Neural cell (in vitro differentiated cells): ENCODE measurements at regions not wholly inside any gene's neighbourhood (a gene's known extent, or its start where the extent isn't known, plus 50 kb on each side); places are given as distances from the start of the nearest gene placed in this dataset.

Experiments used
- H2AFZ ChIP-seq: fragments of 200-600, 300-800 bp; sonication (generic), shearing (Covaris generic); 2 replicates; pipeline ENCODE4 v1.6.0; 2014; ENCODE audit warnings: low read depth, mild to moderate bottlenecking, antibody characterized with exemption, low read length, moderate library complexity
- H3F3A ChIP-seq: fragments of 200-600 bp; shearing (Covaris generic); 2 replicates; pipeline ENCODE4 v1.6.1; 2016; ENCODE audit warnings: mild to moderate bottlenecking, moderate library complexity, mixed read lengths, antibody characterized with exemption, low read length; ENCODE audit not compliant: insufficient read depth, poor library complexity, severe bottlenecking
- H3K27ac ChIP-seq: fragments of 200-600, 300-800 bp; sonication (generic), shearing (Covaris generic); 2 replicates; pipeline ENCODE4 v1.5.1; 2014; ENCODE audit warnings: mild to moderate bottlenecking, low read length, moderate library complexity
- H3K27me3 ChIP-seq: fragments of 300-800, 200-600 bp; sonication (generic), shearing (Covaris generic); 2 replicates; pipeline ENCODE4 v1.6.0; 2014; ENCODE audit warnings: mild to moderate bottlenecking, low read depth, low read length, moderate library complexity; ENCODE audit not compliant: insufficient read depth
- H3K36me3 ChIP-seq: fragments of 300-800, 200-600 bp; sonication (generic), shearing (Covaris generic); 2 replicates; pipeline ENCODE4 v1.5.1; 2014; ENCODE audit warnings: mild to moderate bottlenecking, antibody characterized with exemption, low read length, moderate library complexity; ENCODE audit not compliant: insufficient read depth
- H3K4me2 ChIP-seq: fragments of 300-800, 200-600 bp; sonication (generic), shearing (Covaris generic); 2 replicates; pipeline ENCODE4 v1.6.0; 2014; ENCODE audit warnings: mild to moderate bottlenecking, low read length
- H3K4me3 ChIP-seq: fragments of 300-800, 200-600 bp; sonication (generic), shearing (Covaris generic); 2 replicates; pipeline ENCODE4 v1.5.1; 2014; ENCODE audit warnings: mild to moderate bottlenecking, low read length, moderate library complexity
- H3K79me2 ChIP-seq: fragments of 200-600 bp; shearing (Covaris generic); replicated peaks from 2 replicates; pipeline ENCODE4 v1.6.0; 2014; ENCODE audit warnings: mild to moderate bottlenecking, low read length, moderate library complexity; ENCODE audit not compliant: insufficient read depth
- H3K9ac ChIP-seq: fragments of 300-800, 200-600 bp; sonication (generic), shearing (Covaris generic); 2 replicates; pipeline ENCODE4 v1.6.1; 2016; ENCODE audit warnings: mild to moderate bottlenecking, low read length, mixed read lengths
- H3K9me2 ChIP-seq: fragments of 200-600 bp; shearing (Covaris generic); 2 replicates; pipeline ENCODE4 v1.6.1; 2016; ENCODE audit warnings: mild to moderate bottlenecking, low read length, mixed read lengths; ENCODE audit not compliant: insufficient read depth
- H3K9me3 ChIP-seq: fragments of 200-600, 300-800 bp; sonication (generic), shearing (Covaris generic); 2 replicates; pipeline ENCODE4 v1.6.1; 2016; ENCODE audit warnings: mild to moderate bottlenecking, mixed run types, low read length, moderate library complexity, mixed read lengths
- H4K20me1 ChIP-seq: fragments of 200-600 bp; shearing (Covaris generic); 2 replicates; pipeline ENCODE4 v1.6.1; 2016; ENCODE audit warnings: mild to moderate bottlenecking, mixed run types; ENCODE audit not compliant: insufficient read depth
- CTCF ChIP-seq: fragments of 450-650 bp; IDR thresholded peaks from 2 replicates; pipeline ENCODE4 v1.5.1; 2014; ENCODE audit warnings: antibody characterized with exemption, mild to moderate bottlenecking, moderate library complexity; ENCODE audit not compliant: poor library complexity, severe bottlenecking
- EP300 ChIP-seq: fragments of 450-650 bp; conservative IDR thresholded peaks from 2 replicates; pipeline ENCODE4 v1.6.1; 2014; ENCODE audit warnings: antibody characterized with exemption, mild to moderate bottlenecking, moderate library complexity; ENCODE audit not compliant: poor library complexity, severe bottlenecking
- EZH2 ChIP-seq: fragments of 200-600, 300-800 bp; shearing (Covaris generic), sonication (generic); IDR thresholded peaks from 2 replicates; pipeline ENCODE4 v1.6.1; 2014; ENCODE audit warnings: antibody characterized with exemption, low read length, borderline replicate concordance, mild to moderate bottlenecking; ENCODE audit not compliant: insufficient read depth, poor library complexity, severe bottlenecking
- MXI1 ChIP-seq: fragments of 450-650 bp; conservative IDR thresholded peaks from 2 replicates; pipeline ENCODE4 v1.6.1; 2014; ENCODE audit warnings: antibody characterized with exemption, mild to moderate bottlenecking; ENCODE audit not compliant: poor library complexity, severe bottlenecking
- POLR2AphosphoS5 ChIP-seq: IDR thresholded peaks from 2 replicates; pipeline ENCODE4 v1.6.1; 2012
- RAD21 ChIP-seq: fragments of 450-650 bp; conservative IDR thresholded peaks from 2 replicates; pipeline ENCODE4 v1.6.1; 2014; ENCODE audit warnings: antibody characterized with exemption, mild to moderate bottlenecking, moderate library complexity
- REST ChIP-seq: IDR thresholded peaks from 2 replicates; pipeline ENCODE4 v1.6.1; 2012; ENCODE audit warnings: borderline replicate concordance
- SMC3 ChIP-seq: fragments of 450-650 bp; conservative IDR thresholded peaks from 2 replicates; pipeline ENCODE4 v1.6.1; 2014; ENCODE audit warnings: antibody characterized with exemption, mild to moderate bottlenecking, moderate library complexity; ENCODE audit not compliant: poor library complexity
- TAF1 ChIP-seq: IDR thresholded peaks from 2 replicates; pipeline ENCODE4 v1.6.1; 2012; ENCODE audit warnings: low read depth

- TF ChIP-seq REST (no peak), EZH2 (no peak), RAD21 (no peak), SMC3 (no peak), CTCF (no peak), POLR2AphosphoS5 (no peak), TAF1 (no peak), EP300 (no peak), MXI1 (no peak)
- Histone ChIP-seq H3K9me2 (no peaks in the 10 kb centered on the region), H3K27ac (no peak overlapping the region), H3K4me2 (no peak overlapping the region), H3K9me3 (no peaks in the 10 kb centered on the region), H4K20me1 (no peaks in the 10 kb centered on the region), H3K79me2 (no peaks in the 10 kb centered on the region), H2AFZ (no peak overlapping the region), H3K9ac (no peak overlapping the region), H3K4me3 (no peak overlapping the region), H3K36me3 (no peaks in the 10 kb centered on the region), H3K27me3 (no peaks in the 10 kb centered on the region), H3F3A (no peaks in the 10 kb centered on the region)
Observed at GRCh38 chr5:99926463-99926862, 608.7 kb upstream of the FAM174A start.

GRCh38 chr5:99922386-99922785, 612.8 kb upstream of the FAM174A start:
- H3K4me2 ChIP-seq, result no peak overlapping the region
- no peak overlapping the region for H3K9ac ChIP-seq
- H3K4me3 ChIP-seq, result no peak overlapping the region
- H3K9me3 ChIP-seq, result no peaks in the 10 kb centered on the region
- H3K9me2 ChIP-seq, result no peaks in the 10 kb centered on the region
- no peaks in the 10 kb centered on the region for H3K36me3 ChIP-seq
- H3F3A ChIP-seq, result no peaks in the 10 kb centered on the region
- H4K20me1 ChIP-seq, result no peaks in the 10 kb centered on the region
- H3K27me3 ChIP-seq, result no peaks in the 10 kb centered on the region
- no peaks in the 10 kb centered on the region for H3K79me2 ChIP-seq
- TF ChIP-seq EZH2, result no peak
- TF ChIP-seq MXI1, result no peak
- TF ChIP-seq REST, result no peak
- no peak for TF ChIP-seq EP300
- TF ChIP-seq POLR2AphosphoS5, result no peak
- no peak for TF ChIP-seq CTCF
- no peak for TF ChIP-seq SMC3
- TF ChIP-seq RAD21, result no peak
- TF ChIP-seq TAF1, result no peak
- H2AFZ ChIP-seq, result no peak overlapping the region
- no peak overlapping the region for H3K27ac ChIP-seq
